Uterus (tissue), 2 donors: ENCODE measurements at regions not wholly inside any gene's neighbourhood (a gene's known extent, or its start where the extent isn't known, plus 50 kb on each side); places are given as distances from the start of the nearest gene placed in this dataset.

Experiments used
- CTCF ChIP-seq, 4 experiments: fragments of 200-600 bp in 2 of 4; fragments of 450-650 bp in 2 of 4; sonication (generic) in 2 of 4; IDR thresholded peaks; one replicate each; pipeline ENCODE4 v1.5.1; 2016 to 2019; ENCODE audit warnings: antibody characterized with exemption in 4 of 4, mild to moderate bottlenecking in 2 of 4, moderate library complexity in 1 of 4
- POLR2A ChIP-seq, 2 donors: fragments of 450-650 bp; IDR thresholded peaks; one replicate each; pipeline ENCODE4 v1.6.1; 2016; ENCODE audit warnings: antibody characterized with exemption in 2 of 2, mild to moderate bottlenecking in 1 of 2, moderate library complexity in 1 of 2

- TF ChIP-seq CTCF (IDR thresholded peaks at IDR 0.05) (no peak), POLR2A (IDR thresholded peaks at IDR 0.05) (no peak)
These were observed 207.0 kb upstream of the CXCR4 start for GRCh38 chr2:136324966-136325365.
